ENCODE measurements at regions not wholly inside any gene's neighbourhood (a gene's known extent, or its start where the extent isn't known, plus 50 kb on each side); places are given as distances from the start of the nearest gene placed in this dataset.
"Not testable (repeated sequence)": the region's sequence is repeated elsewhere in the genome, so short reads cannot be mapped to it uniquely, and the experiment has no call there.

DNA sequence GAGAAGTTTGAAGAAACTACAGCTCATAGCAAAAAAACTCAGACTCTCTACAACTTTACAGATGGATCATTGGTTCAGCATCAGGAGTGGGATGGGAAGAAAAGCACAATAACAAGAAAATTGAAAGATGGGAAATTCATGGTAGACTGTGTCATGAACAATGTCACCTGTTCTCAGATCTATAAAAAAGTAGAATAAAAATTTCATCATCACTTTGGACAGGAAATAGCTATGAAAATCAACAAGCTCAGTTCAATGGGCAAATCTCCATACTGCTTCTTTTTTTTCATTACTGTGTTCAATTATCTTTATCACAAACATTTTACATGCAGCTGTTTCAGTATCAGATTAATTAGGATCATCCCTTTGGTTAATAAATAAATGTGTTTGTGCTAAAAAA is 76.5 kb upstream of the RAPGEF2 start:
- DNase-seq (ENCODE audit: low read depth in 2 of 2) = no peak
- H3K4me3 ChIP-seq (replicated peaks in 1 of 2; ENCODE audit: low read depth in 2 of 2, low read length in 2 of 2) = no peak overlapping the region
- TF ChIP-seq, protein P1, sequence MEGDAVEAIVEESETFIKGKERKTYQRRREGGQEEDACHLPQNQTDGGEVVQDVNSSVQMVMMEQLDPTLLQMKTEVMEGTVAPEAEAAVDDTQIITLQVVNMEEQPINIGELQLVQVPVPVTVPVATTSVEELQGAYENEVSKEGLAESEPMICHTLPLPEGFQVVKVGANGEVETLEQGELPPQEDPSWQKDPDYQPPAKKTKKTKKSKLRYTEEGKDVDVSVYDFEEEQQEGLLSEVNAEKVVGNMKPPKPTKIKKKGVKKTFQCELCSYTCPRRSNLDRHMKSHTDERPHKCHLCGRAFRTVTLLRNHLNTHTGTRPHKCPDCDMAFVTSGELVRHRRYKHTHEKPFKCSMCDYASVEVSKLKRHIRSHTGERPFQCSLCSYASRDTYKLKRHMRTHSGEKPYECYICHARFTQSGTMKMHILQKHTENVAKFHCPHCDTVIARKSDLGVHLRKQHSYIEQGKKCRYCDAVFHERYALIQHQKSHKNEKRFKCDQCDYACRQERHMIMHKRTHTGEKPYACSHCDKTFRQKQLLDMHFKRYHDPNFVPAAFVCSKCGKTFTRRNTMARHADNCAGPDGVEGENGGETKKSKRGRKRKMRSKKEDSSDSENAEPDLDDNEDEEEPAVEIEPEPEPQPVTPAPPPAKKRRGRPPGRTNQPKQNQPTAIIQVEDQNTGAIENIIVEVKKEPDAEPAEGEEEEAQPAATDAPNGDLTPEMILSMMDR (IDR thresholded peaks at IDR 0.05; ENCODE audit: low read depth, low read length) = no peak

DNA sequence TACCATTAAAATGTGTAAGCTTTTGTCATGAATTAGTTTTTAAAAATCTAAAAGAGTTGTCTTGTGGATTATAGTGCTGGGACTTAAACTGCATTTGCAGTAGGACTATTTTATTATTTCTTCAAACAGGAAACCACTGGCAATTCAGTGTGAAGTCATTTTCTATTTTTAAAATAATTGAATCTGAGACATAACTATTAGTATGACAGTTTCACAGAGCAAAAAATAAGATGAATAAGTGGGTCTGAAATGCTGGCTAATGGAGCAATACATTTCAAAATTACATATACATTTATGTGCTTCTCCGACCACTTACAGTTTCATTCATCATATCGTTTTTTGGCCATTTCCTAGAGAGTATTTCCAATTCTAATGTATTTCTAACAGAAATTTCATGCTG is 75.3 kb upstream of the RAPGEF2 start:
- H3K4me3 ChIP-seq (replicated peaks in 1 of 2; ENCODE audit: low read depth in 2 of 2, low read length in 2 of 2) = no peak overlapping the region
- DNase-seq (ENCODE audit: low read depth in 2 of 2) = peak in 1 of 2 donors; percentile 56
- TF ChIP-seq, protein P1 (IDR thresholded peaks at IDR 0.05; ENCODE audit: low read depth, low read length) = no peak

DNA sequence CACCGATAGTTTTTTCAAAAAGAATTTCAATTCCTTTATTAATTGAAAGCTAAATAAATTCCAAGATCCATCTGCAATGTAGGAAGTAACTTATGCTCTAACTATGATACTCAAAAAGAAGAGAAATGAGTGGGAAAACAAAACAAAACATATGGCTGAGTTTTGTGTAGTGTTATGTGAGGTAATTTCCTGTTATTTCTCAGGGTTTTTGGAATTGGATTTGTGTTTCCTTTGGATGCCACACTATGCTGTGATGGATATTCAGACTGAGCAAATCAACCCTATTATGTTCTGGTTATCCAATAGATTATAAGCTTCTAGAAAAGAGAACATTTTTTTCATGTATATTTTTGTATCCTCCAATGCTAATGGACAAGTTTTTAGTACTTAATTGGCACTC is 73.4 kb upstream of the RAPGEF2 start:
- DNase-seq (ENCODE audit: low read depth in 2 of 2) = no peak
- TF ChIP-seq, protein P1 (IDR thresholded peaks at IDR 0.05; ENCODE audit: low read depth, low read length) = no peak
- no peak overlapping the region for H3K4me3 ChIP-seq (replicated peaks in 1 of 2; ENCODE audit: low read depth in 2 of 2, low read length in 2 of 2)

DNA sequence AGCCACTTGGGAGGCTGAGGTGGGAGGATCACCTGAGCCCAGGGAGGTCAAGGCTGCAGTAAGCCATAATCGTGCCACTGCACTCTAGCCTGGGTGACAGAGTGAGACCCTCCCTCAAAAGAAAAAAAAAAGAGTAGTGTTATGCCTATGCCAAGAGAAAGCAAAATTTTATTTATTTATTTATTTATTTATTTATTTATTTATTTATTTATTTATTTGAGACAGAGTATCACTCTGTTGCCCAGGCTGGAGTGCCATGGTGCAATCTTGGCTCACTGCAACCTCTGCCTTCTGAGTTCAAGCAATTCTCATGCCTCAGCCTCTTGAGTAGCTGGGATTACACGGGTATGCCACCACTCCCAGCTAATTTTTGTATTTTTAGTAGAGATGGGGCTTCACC is 72.6 kb upstream of the RAPGEF2 start:
- H3K4me3 ChIP-seq (replicated peaks in 1 of 2; ENCODE audit: low read depth in 2 of 2, low read length in 2 of 2); DNase-seq (ENCODE audit: low read depth in 2 of 2): not testable (repeated sequence)

DNA sequence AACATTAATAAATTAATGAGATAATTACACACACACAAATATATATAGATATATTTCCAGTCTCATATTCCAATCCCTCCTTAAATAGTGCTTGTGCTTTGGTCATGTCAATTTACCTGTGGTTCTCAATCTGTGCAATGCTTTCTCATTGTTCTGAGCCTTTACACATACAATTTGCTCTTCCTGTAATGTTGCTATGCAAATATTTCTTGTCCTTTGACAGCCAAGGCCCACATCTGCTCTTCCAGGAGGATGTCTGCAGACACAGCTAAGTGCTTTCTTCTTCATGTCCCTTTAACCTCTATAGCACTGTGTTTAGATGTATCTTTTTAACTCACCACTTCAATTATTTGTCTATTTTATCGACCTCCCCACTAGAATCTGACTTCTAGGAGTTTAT is 67.3 kb upstream of the RAPGEF2 start:
- no peak for DNase-seq (ENCODE audit: low read depth in 2 of 2)
- TF ChIP-seq, protein P1 (IDR thresholded peaks at IDR 0.05; ENCODE audit: low read depth, low read length) = no peak

DNA sequence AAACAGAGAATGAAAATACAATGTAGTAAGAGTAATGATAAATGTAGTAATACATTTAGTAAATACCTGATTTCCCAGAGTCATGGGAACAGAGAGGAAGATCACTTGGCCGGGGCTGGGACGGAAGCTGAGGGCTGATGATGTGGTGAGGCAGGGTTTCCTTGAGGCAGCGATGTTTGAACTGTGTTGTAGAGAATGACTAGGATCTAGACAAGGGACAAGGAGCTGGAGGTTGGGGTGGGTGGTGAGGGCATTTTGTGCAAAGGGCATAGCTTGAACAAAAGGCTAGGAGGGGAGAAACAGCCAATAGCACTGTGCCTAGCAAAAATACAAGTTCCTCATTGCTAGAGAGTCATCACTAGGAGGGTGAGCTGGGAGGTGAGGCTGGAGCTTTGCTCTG is 64.3 kb upstream of the RAPGEF2 start:
- TF ChIP-seq, protein P1 (IDR thresholded peaks at IDR 0.05; ENCODE audit: low read depth, low read length) = no peak
- no peak for DNase-seq (ENCODE audit: low read depth in 2 of 2)
- H3K4me3 ChIP-seq (replicated peaks in 1 of 2; ENCODE audit: low read depth in 2 of 2, low read length in 2 of 2) = no peak overlapping the region

More for the DNA sequence above, 67.3 kb upstream of the RAPGEF2 start:
- H3K4me3 ChIP-seq (replicated peaks in 1 of 2; ENCODE audit: low read depth in 2 of 2, low read length in 2 of 2) = no peak overlapping the region

DNA sequence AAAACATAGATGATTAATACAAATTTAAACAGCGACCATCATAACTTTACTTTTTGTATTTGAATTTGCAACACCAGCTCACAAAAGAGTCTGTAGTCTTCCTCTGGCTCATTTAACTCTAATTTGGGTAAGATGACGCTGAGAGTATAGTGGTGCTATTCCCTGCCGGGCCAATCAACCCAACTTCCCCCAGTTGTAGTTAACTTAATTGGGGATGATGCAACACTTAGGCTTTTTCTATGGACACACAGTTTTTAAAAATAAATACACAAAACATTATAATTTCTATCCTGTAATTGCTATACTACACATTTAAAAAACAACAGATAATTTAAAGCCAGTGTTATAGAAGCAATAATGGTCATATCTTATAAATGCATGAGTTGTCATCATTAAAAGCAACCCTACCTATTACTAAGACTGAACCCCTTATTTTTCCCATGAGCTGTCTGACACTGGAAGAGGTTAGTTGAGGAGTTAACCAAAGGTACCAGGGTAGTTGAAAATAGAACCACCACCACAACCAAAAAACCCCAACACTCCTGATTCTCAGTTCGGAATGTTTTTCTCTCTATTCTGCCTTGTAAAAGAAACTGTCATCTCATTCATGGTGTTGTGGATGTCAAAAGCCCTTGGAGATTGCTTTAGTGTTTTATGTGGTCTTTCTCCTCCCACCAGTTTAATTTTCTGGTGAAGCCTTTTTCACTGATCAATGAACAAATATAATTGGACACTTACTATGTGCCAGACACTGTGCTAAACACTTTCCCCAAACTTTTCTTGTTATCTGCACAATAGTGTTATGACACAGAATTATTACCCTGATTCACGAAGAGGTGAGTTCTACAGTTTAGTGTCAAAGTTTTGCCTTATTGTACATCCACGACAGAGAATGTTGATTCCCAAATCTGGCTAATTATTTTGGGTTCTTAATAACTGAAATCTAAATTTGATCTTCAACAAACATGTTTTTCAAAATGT is 61.5 kb upstream of the RAPGEF2 start:
- no peak overlapping the region for H3K4me3 ChIP-seq (replicated peaks in 1 of 2; ENCODE audit: low read depth in 2 of 2, low read length in 2 of 2)
- no peak for DNase-seq (ENCODE audit: low read depth in 2 of 2)
- TF ChIP-seq, protein P1 (IDR thresholded peaks at IDR 0.05; ENCODE audit: low read depth, low read length) = no peak

Measured in cardiac fibroblast (primary cell).